Stimulated activated naive CD8-positive, alpha-beta T cell treated with anti-CD3 and anti-CD28 coated beads, Interleukin-15, Interleukin-2, amounts not matched to agents 100 ng/mL and 50 ng/mL, for 24 hours (primary cell): ENCODE measurements at regions not wholly inside any gene's neighbourhood (a gene's known extent, or its start where the extent isn't known, plus 50 kb on each side); places are given as distances from the start of the nearest gene placed in this dataset.

ENCODE experiments used
- H3K27ac Mint-ChIP-seq: one replicate; pipeline ENCODE4 v1.8.0; 2021; ENCODE audit warnings: mild to moderate bottlenecking, mixed read lengths
- H3K27me3 Mint-ChIP-seq: one replicate; pipeline ENCODE4 v1.8.0; 2021; ENCODE audit warnings: mixed read lengths
- H3K36me3 Mint-ChIP-seq: one replicate; pipeline ENCODE4 v1.8.0; 2021; ENCODE audit warnings: low read depth, mixed read lengths
- H3K4me1 Mint-ChIP-seq: one replicate; pipeline ENCODE4 v1.8.0; 2021; ENCODE audit warnings: low read depth, mixed read lengths
- H3K4me3 Mint-ChIP-seq: one replicate; pipeline ENCODE4 v1.8.0; 2021; ENCODE audit warnings: mild to moderate bottlenecking, mixed read lengths
- H3K9me3 Mint-ChIP-seq: one replicate; pipeline ENCODE4 v1.8.0; 2021; ENCODE audit warnings: mixed read lengths

DNA sequence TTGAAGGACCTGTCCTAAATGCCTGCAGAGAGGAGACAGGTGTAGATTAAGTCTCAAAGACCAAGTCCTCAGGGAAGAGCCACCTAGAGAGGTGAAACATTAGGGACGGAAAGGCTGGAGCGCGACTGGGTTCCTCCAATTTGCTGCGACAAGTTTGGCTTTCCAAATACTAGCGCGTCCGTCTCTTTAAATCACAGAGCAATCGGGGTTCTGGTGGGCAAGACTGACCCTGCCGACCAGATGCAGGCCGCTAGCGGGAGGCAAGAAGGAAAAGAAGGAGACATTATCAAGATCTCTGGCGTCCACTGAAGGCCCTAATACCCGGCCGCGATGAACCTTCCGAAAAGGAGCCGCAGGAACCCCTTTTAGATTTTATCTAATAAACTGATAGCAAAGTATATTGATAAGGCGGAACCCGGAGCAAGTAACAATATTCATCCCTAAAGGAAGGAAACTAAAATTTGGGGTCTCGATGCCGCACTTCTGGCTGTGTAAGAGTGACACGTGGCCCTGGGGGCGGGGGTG, 128.2 kb upstream of the C11orf58 start:
- H3K27ac Mint-ChIP-seq, result no peak overlapping the region
- H3K4me1 Mint-ChIP-seq, result peaks cover 42% of the 10 kb centered on the region
- no peak overlapping the region for H3K4me3 Mint-ChIP-seq
- H3K36me3 Mint-ChIP-seq, result peaks cover 5% of the 10 kb centered on the region
- peaks cover 55% of the 10 kb centered on the region for H3K27me3 Mint-ChIP-seq
- no peaks in the 10 kb centered on the region for H3K9me3 Mint-ChIP-seq

GRCh38 chr11:16609769-16610168, 128.7 kb upstream of the C11orf58 start:
- Mint-ChIP-seq H3K4me1 (peaks cover 45% of the 10 kb centered on the region), H3K4me3 (no peak overlapping the region), H3K27ac (no peak overlapping the region), H3K36me3 (peaks cover 5% of the 10 kb centered on the region), H3K9me3 (no peaks in the 10 kb centered on the region), H3K27me3 (peaks cover 53% of the 10 kb centered on the region)

DNA sequence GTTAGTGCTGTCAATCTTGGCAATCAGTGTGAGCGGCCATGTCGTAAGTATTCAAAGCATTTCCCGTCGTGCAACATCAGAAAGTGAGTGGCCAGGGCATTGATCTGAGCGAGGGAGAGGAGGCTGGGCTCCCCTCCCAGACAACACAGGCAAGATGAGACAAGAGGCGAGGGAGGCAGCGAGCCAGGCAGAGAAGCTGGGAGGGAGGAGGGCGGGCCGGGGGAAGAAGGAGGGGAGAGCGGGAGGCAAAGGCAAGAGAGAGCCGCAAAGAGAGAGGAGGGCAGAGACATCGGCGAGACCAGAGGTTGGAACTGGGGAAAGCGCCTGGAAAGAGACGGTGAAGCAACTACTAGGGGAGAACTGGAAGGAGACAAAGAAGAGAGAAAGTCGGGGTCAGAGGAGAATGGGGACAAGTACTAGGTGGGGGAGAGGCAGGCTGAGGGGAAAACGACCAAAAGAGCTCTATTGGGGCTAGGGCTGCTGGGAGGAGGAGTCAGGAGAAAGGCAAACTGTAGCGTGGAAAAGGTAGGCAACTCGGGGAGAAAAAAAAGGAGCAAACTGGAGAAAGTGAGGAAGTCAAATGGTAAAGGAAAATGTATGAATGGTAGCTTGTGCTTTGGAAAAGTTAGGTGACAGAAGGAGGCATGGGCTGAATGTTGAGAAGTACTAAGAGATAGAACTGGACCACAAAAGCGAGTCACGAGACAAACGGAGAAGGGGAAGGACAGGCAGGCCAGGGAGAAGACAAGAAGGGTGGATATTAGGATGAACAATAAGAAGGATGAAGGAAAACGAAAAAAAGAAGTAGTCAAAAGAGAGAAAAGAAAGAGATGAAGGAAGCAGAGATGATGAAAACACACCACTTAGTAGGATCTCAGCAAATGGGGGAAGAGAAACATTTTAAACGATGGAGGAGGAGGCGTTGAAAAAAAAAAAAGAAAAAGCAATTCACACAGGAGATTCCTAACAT, 130.5 kb upstream of the C11orf58 start:
- peaks cover 44% of the 10 kb centered on the region for H3K4me1 Mint-ChIP-seq
- peaks cover 56% of the 10 kb centered on the region for H3K27me3 Mint-ChIP-seq
- H3K36me3 Mint-ChIP-seq, result peaks cover 5% of the 10 kb centered on the region
- H3K9me3 Mint-ChIP-seq, result no peaks in the 10 kb centered on the region
- no peak overlapping the region for H3K27ac Mint-ChIP-seq
- H3K4me3 Mint-ChIP-seq, result no peak overlapping the region

DNA sequence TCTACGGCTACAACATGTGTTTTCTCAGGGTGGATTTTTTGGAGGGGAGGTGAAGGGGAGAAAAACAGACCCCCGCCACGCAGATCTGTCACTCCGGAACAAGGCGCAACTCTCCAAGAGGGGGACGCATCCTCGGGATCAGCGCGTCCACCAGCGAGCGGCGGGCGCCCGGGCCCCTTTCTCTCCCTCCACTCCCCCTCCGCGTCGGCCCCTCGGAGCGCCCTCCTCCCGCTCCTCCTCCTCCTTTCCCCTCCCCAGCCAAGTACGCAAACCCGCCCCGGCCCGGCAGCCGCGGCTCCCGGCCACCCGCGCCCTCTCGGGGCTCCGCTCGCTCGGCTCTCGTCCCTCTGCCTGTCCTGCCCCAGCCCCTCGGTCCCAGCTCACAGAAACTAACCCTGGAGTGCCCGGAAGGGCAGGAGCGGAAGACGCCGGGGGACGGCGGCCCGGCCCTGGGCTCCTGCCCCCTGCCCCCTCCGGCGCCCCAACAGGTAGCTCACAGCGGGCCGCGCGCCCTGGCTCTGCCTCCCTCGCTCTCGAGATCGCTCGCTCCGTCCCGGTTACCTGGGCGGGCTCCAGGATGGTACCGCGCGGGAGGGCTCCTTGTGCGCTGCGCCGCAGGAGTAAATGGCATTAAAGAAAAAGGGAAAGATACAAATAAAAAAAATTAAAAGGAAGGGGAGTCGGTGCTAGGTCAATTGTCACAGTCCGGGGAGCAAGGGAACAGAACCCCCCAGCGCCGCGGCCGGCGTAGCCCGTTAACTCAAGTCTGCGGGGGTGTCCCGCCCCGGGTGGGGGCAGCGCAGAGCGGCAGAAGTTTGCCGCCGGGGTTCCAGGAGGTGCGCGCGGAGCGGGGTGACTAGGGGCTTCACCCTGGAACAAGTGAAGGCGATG, 131.4 kb upstream of the C11orf58 start:
- Mint-ChIP-seq H3K36me3 (peaks cover 5% of the 10 kb centered on the region), H3K4me3 (peak overlapping the region; percentile 76), H3K4me1 (peaks cover 37% of the 10 kb centered on the region), H3K9me3 (no peaks in the 10 kb centered on the region), H3K27me3 (peaks cover 56% of the 10 kb centered on the region), H3K27ac (no peak overlapping the region)

DNA sequence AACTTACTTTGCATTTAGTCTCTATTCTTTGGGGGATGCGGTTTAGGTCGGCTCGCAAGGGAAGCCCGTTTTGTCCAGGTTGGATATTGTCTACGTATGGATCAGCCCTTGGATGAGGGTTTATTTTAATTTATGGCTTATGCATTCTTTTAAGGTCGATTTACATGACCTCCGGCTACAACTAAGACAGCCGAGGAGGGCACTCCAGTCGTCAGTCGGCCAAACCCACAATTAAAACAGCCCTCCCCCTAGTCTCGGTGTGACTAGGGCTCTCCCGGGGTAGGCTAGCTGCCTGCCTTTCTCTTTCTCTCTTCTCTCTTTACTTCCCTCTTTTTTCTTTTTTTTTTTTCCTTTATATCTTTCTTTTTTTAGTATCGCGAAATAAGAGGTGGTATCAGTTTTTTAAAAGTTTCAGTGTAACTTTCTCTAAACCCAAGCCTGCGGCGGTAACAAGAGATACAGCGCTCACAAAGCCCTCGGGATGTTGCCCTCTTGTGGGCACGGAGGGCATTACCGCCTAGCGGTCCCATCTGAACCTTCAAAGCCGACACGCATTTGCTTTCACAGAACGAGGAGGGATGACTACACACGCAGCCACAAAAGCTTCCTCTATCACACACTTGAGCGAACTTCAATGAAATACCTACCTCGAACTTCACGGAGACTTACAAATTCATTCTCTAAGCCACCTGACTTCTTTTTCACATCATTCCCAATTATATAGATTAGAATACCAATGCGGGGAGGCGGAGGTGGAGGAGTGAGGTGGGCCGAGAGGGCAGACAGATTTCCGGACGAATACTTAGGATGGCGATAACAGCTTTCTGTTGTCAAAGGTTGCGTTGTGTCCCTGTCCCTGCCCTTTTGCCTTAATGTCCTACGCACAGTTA, 132.3 kb upstream of the C11orf58 start:
- H3K4me1 Mint-ChIP-seq, result peaks cover 29% of the 10 kb centered on the region
- peaks cover 5% of the 10 kb centered on the region for H3K36me3 Mint-ChIP-seq
- H3K27me3 Mint-ChIP-seq, result peaks cover 52% of the 10 kb centered on the region
- peak overlapping the region; percentile 76 for H3K4me3 Mint-ChIP-seq
- no peaks in the 10 kb centered on the region for H3K9me3 Mint-ChIP-seq
- H3K27ac Mint-ChIP-seq, result no peak overlapping the region

- peak overlapping the region; percentile 76 for H3K4me3 Mint-ChIP-seq
- H3K36me3 Mint-ChIP-seq, result peaks cover 5% of the 10 kb centered on the region
- peaks cover 58% of the 10 kb centered on the region for H3K27me3 Mint-ChIP-seq
- H3K4me1 Mint-ChIP-seq, result peaks cover 29% of the 10 kb centered on the region
- H3K9me3 Mint-ChIP-seq, result no peaks in the 10 kb centered on the region
- no peak overlapping the region for H3K27ac Mint-ChIP-seq
These were observed 133.0 kb upstream of the C11orf58 start for GRCh38 chr11:16605389-16605893.

- Mint-ChIP-seq H3K27ac (no peak overlapping the region), H3K4me3 (peak overlapping the region; percentile 76)
These were observed 133.6 kb upstream of the C11orf58 start for GRCh38 chr11:16604794-16605388.

DNA sequence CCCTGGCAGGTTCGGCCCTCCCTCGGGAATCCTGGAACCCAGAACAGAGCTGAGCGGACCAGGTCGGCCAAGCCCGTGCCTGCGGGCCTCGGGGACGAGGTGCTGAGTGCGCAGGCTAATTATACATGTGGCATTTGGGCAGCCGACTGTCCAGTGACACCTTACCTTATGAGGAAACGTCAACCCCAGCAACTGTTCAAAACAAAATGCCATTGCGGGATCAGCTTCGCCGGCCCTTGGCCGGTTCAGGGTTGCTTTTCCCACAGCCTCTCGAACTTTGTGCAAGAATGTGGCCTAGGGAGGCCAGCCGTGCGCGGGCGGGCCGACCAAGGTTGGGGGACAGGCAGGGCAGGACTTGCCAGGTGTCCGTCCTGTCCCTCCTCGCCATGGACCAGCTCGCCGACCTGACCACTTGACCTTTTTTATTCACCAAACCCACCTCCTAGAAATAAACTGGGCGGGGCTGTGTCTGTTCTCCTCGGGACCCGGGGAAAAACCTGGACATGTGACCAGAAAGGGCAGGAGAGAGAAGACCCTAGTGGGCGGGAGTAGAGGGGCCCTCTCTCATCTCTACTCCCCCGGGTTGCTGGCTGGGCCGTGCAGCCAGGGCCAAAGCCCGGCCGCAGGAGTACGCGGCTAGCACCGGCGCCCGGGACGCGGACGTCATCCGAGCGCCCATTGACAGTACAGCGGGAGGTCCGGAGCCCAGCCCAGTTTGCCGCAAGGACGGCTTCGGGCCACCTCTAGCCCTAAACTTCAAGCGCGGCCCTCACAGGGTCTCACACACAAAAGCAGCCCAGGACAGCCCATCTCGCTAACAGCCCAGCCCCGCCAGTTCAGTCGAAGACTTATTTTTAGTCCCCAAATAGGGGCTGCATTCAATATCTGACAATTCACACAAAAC, 134.3 kb upstream of the C11orf58 start:
- Mint-ChIP-seq H3K27me3 (peaks cover 69% of the 10 kb centered on the region), H3K4me3 (peak overlapping the region; percentile 64), H3K9me3 (no peaks in the 10 kb centered on the region), H3K4me1 (peaks cover 29% of the 10 kb centered on the region), H3K27ac (no peak overlapping the region), H3K36me3 (peaks cover 5% of the 10 kb centered on the region)

More at GRCh38 chr11:16604794-16605388, 133.6 kb upstream of the C11orf58 start:
- Mint-ChIP-seq H3K4me1 (peaks cover 29% of the 10 kb centered on the region), H3K9me3 (no peaks in the 10 kb centered on the region), H3K27me3 (peaks cover 63% of the 10 kb centered on the region), H3K36me3 (peaks cover 5% of the 10 kb centered on the region)

DNA sequence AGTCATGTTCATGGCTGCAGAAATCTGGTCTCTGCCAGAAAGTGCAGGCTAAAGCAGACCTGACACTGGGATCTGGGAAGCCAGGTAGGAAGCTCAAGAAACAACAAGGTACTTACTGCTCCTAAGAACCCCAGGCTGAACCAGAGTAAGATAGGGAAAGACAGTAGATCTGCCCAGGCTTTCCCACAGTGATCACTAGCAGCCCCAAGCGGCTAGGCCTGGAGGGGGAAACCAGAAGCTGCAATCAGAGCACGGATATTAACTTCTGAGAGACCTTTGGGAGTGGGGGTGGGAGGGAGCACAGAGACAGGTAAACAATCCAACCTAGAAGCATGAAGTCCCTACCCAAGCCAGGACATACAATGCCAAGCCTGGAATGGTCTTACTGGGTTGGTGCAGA, 135.2 kb upstream of the C11orf58 start:
- H3K27ac Mint-ChIP-seq, result no peak overlapping the region
- H3K9me3 Mint-ChIP-seq, result no peaks in the 10 kb centered on the region
- H3K4me1 Mint-ChIP-seq, result peaks cover 29% of the 10 kb centered on the region
- H3K27me3 Mint-ChIP-seq, result peaks cover 78% of the 10 kb centered on the region
- H3K36me3 Mint-ChIP-seq, result peaks cover 5% of the 10 kb centered on the region
- H3K4me3 Mint-ChIP-seq, result peak overlapping the region; percentile 39

GRCh38 chr11:16598906-16599305, 139.5 kb upstream of the C11orf58 start:
- no peak overlapping the region for H3K27ac Mint-ChIP-seq
- no peaks in the 10 kb centered on the region for H3K9me3 Mint-ChIP-seq
- H3K4me3 Mint-ChIP-seq, result no peak overlapping the region
- H3K36me3 Mint-ChIP-seq, result no peaks in the 10 kb centered on the region
- peaks cover 4% of the 10 kb centered on the region for H3K4me1 Mint-ChIP-seq
- H3K27me3 Mint-ChIP-seq, result peaks cover 52% of the 10 kb centered on the region

- no peaks in the 10 kb centered on the region for H3K4me1 Mint-ChIP-seq
- no peak overlapping the region for H3K27ac Mint-ChIP-seq
- H3K27me3 Mint-ChIP-seq, result peaks cover 43% of the 10 kb centered on the region
- no peaks in the 10 kb centered on the region for H3K36me3 Mint-ChIP-seq
- H3K4me3 Mint-ChIP-seq, result no peak overlapping the region
- H3K9me3 Mint-ChIP-seq, result no peaks in the 10 kb centered on the region
These were observed 140.4 kb upstream of the C11orf58 start for GRCh38 chr11:16598032-16598431.

GRCh38 chr11:16596231-16596630, 142.2 kb upstream of the C11orf58 start:
- H3K27me3 Mint-ChIP-seq, result peaks cover 29% of the 10 kb centered on the region
- H3K9me3 Mint-ChIP-seq, result no peaks in the 10 kb centered on the region
- H3K27ac Mint-ChIP-seq, result no peak overlapping the region
- no peaks in the 10 kb centered on the region for H3K36me3 Mint-ChIP-seq
- no peaks in the 10 kb centered on the region for H3K4me1 Mint-ChIP-seq
- no peak overlapping the region for H3K4me3 Mint-ChIP-seq

- Mint-ChIP-seq H3K27ac (no peak overlapping the region), H3K4me1 (no peaks in the 10 kb centered on the region), H3K9me3 (no peaks in the 10 kb centered on the region), H3K4me3 (no peak overlapping the region), H3K36me3 (no peaks in the 10 kb centered on the region), H3K27me3 (no peaks in the 10 kb centered on the region)
These were observed 147.3 kb upstream of the C11orf58 start for GRCh38 chr11:16591157-16591556.
